Liver (tissue), 3 donors: ENCODE measurements at regions not wholly inside any gene's neighbourhood (a gene's known extent, or its start where the extent isn't known, plus 50 kb on each side); places are given as distances from the start of the nearest gene placed in this dataset.

Experiments used
- EGR1 ChIP-seq, 2 donors: IDR thresholded peaks; 2 replicates each; pipeline ENCODE4 v1.6.1; 2016 to 2018; ENCODE audit warnings: antibody characterized with exemption in 2 of 2, low read depth in 2 of 2
- FOXA1 ChIP-seq: IDR thresholded peaks from 2 replicates; pipeline ENCODE4 v1.6.1; 2016; ENCODE audit warnings: antibody characterized with exemption
- GABPA ChIP-seq, 2 donors: IDR thresholded peaks in 1 of 2; conservative IDR thresholded peaks in 1 of 2; 2 replicates each; pipeline ENCODE4 v1.6.1; 2016; ENCODE audit warnings: antibody characterized with exemption in 2 of 2, mild to moderate bottlenecking in 1 of 2, moderate library complexity in 1 of 2
- RAD21 ChIP-seq, 2 donors: IDR thresholded peaks; 2 replicates each; pipeline ENCODE4 v1.6.1; 2016; ENCODE audit warnings: antibody characterized with exemption in 2 of 2, mild to moderate bottlenecking in 2 of 2
- YY1 ChIP-seq: IDR thresholded peaks from 2 replicates; pipeline ENCODE4 v1.6.1; 2016; ENCODE audit warnings: antibody characterized with exemption, mild to moderate bottlenecking
- TF ChIP-seq, protein P1 (sequence below): fragments of 150-350 bp; IDR thresholded peaks from 2 replicates; pipeline ENCODE4 v1.5.1; 2017; ENCODE audit warnings: improper control_type of control experiment, low read depth, low read length; ENCODE audit not compliant: missing input control
- TF ChIP-seq, protein P2 (sequence below): IDR thresholded peaks from 2 replicates; pipeline ENCODE4 v1.6.1; 2016; ENCODE audit warnings: antibody characterized with exemption
- TF ChIP-seq, protein P3 (sequence below): IDR thresholded peaks from 2 replicates; pipeline ENCODE4 v1.6.1; 2016; ENCODE audit warnings: antibody characterized with exemption, mild to moderate bottlenecking
- donor health status: healthy.
- donor health status: healthy.

DNA sequence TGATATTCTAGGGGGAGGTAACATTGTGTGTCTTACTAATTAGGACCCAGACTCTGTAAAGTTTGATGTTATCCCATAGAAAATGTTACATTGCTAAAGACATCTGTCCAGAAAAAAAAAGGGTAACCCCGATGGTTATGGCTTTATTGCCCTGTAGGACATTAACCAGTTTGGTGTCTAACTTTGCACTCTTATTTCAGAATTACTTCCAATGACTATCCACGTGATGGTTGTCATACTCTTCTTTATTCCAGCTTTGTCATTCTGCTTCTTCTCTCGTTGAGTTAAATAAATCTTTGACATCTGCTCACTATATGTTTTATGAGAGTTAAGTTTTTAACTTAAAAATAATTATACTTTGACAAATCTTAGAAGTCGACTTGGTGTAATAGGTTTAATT is 180.4 kb upstream of the ANKRD55 start:
- TF ChIP-seq GABPA (IDR thresholded peaks at IDR 0.05 in 1 of 2, conservative IDR thresholded peaks at IDR 0.05 in 1 of 2) (no peak), FOXA1 (no peak), RAD21 (IDR thresholded peaks at IDR 0.05) (no peak), EGR1 (IDR thresholded peaks at IDR 0.05; ENCODE audit: low read depth in 2 of 2) (no peak), YY1 (no peak)
- TF ChIP-seq, protein P1, sequence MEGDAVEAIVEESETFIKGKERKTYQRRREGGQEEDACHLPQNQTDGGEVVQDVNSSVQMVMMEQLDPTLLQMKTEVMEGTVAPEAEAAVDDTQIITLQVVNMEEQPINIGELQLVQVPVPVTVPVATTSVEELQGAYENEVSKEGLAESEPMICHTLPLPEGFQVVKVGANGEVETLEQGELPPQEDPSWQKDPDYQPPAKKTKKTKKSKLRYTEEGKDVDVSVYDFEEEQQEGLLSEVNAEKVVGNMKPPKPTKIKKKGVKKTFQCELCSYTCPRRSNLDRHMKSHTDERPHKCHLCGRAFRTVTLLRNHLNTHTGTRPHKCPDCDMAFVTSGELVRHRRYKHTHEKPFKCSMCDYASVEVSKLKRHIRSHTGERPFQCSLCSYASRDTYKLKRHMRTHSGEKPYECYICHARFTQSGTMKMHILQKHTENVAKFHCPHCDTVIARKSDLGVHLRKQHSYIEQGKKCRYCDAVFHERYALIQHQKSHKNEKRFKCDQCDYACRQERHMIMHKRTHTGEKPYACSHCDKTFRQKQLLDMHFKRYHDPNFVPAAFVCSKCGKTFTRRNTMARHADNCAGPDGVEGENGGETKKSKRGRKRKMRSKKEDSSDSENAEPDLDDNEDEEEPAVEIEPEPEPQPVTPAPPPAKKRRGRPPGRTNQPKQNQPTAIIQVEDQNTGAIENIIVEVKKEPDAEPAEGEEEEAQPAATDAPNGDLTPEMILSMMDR: no peak
- TF ChIP-seq, protein P2, sequence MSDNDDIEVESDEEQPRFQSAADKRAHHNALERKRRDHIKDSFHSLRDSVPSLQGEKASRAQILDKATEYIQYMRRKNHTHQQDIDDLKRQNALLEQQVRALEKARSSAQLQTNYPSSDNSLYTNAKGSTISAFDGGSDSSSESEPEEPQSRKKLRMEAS: no peak
- TF ChIP-seq, protein P3, sequence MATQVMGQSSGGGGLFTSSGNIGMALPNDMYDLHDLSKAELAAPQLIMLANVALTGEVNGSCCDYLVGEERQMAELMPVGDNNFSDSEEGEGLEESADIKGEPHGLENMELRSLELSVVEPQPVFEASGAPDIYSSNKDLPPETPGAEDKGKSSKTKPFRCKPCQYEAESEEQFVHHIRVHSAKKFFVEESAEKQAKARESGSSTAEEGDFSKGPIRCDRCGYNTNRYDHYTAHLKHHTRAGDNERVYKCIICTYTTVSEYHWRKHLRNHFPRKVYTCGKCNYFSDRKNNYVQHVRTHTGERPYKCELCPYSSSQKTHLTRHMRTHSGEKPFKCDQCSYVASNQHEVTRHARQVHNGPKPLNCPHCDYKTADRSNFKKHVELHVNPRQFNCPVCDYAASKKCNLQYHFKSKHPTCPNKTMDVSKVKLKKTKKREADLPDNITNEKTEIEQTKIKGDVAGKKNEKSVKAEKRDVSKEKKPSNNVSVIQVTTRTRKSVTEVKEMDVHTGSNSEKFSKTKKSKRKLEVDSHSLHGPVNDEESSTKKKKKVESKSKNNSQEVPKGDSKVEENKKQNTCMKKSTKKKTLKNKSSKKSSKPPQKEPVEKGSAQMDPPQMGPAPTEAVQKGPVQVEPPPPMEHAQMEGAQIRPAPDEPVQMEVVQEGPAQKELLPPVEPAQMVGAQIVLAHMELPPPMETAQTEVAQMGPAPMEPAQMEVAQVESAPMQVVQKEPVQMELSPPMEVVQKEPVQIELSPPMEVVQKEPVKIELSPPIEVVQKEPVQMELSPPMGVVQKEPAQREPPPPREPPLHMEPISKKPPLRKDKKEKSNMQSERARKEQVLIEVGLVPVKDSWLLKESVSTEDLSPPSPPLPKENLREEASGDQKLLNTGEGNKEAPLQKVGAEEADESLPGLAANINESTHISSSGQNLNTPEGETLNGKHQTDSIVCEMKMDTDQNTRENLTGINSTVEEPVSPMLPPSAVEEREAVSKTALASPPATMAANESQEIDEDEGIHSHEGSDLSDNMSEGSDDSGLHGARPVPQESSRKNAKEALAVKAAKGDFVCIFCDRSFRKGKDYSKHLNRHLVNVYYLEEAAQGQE: no peak
